WTC11 (cell line): ENCODE measurements at regions not wholly inside any gene's neighbourhood (a gene's known extent, or its start where the extent isn't known, plus 50 kb on each side); places are given as distances from the start of the nearest gene placed in this dataset.

Source experiments
- ATAC-seq: fragments of 200-7000 bp; cut with Tn5 transposase; 2 replicates; pipeline ENCODE4 v1.10.0; 2021; ENCODE audit warnings: mild to moderate bottlenecking, moderate library complexity
- CTCF ChIA-PET: fragments of 300-600 bp; sonication (Branson Sonifier 250); formaldehyde crosslinking; loops from one replicate; lab custom pipeline; 2021; ENCODE audit warnings: antibody characterized with exemption; lab: Charles Lee
- POLR2A ChIA-PET: fragments of 350-600 bp; sonication (Branson Sonifier 250); formaldehyde crosslinking; loops from one replicate; lab custom pipeline; 2021; ENCODE audit warnings: antibody characterized with exemption; lab: Charles Lee
- DNase-seq: peaks from one replicate; pipeline ENCODE4 v3.0.0; 2021; ENCODE audit warnings: low spot score
- H3K27ac Mint-ChIP-seq: 2 replicates; pipeline ENCODE4 v1.8.0; 2021; ENCODE audit warnings: mixed read lengths
- H3K27me3 Mint-ChIP-seq: 2 replicates; pipeline ENCODE4 v1.8.0; 2021; ENCODE audit warnings: low read depth, mild to moderate bottlenecking, moderate library complexity, mixed read lengths
- H3K36me3 Mint-ChIP-seq: 2 replicates; pipeline ENCODE4 v1.8.0; 2021; ENCODE audit warnings: mixed read lengths
- H3K4me1 Mint-ChIP-seq: 2 replicates; pipeline ENCODE4 v1.8.0; 2022; ENCODE audit warnings: mixed read lengths
- H3K4me3 Mint-ChIP-seq: 2 replicates; pipeline ENCODE4 v1.8.0; 2021; ENCODE audit warnings: mild to moderate bottlenecking, moderate library complexity, mixed read lengths
- H3K9me3 Mint-ChIP-seq: 2 replicates; pipeline ENCODE4 v1.8.0; 2021; ENCODE audit warnings: mixed read lengths
- ARID4B ChIP-seq: sonication (generic); formaldehyde crosslinking; IDR thresholded peaks from 2 replicates; pipeline ENCODE4 v1.8.0; 2023; ENCODE audit warnings: missing genetic modification reagents, mild to moderate bottlenecking, borderline replicate concordance
- ATF6 ChIP-seq: sonication (generic); formaldehyde crosslinking; IDR thresholded peaks from 2 replicates; pipeline ENCODE4 v1.8.1; 2023; ENCODE audit warnings: mild to moderate bottlenecking, missing genetic modification reagents
- CBFB ChIP-seq: sonication (generic); formaldehyde crosslinking; IDR thresholded peaks from 2 replicates; pipeline ENCODE4 v1.8.1; 2022; ENCODE audit warnings: mild to moderate bottlenecking, low read depth, missing genetic modification reagents
- EMX1 ChIP-seq: fragments of 250-450 bp; sonication (Bioruptor Pico); IDR thresholded peaks from 2 replicates; pipeline ENCODE4 v1.8.0; 2021; ENCODE audit warnings: mild to moderate bottlenecking
- ESRRA ChIP-seq: sonication (generic); formaldehyde crosslinking; IDR thresholded peaks from 2 replicates; pipeline ENCODE4 v1.8.1; 2022; ENCODE audit warnings: mild to moderate bottlenecking, missing genetic modification reagents, borderline replicate concordance
- ETV6 ChIP-seq: sonication (generic); formaldehyde crosslinking; IDR thresholded peaks from 2 replicates; pipeline ENCODE4 v1.8.1; 2022; ENCODE audit warnings: mild to moderate bottlenecking, missing genetic modification reagents
- FOXJ3 ChIP-seq: sonication (generic); formaldehyde crosslinking; IDR thresholded peaks from 2 replicates; pipeline ENCODE4 v1.9.0; 2021; ENCODE audit warnings: missing genetic modification reagents, mild to moderate bottlenecking, borderline replicate concordance
- FOXP4 ChIP-seq: sonication (generic); formaldehyde crosslinking; IDR thresholded peaks from 2 replicates; pipeline ENCODE4 v1.8.0; 2022; ENCODE audit warnings: mild to moderate bottlenecking, missing genetic modification reagents
- GRHL2 ChIP-seq: fragments of 250-450 bp; sonication (Bioruptor Pico); IDR thresholded peaks from 2 replicates; pipeline ENCODE4 v1.8.0; 2022; ENCODE audit warnings: mild to moderate bottlenecking, moderate library complexity; ENCODE audit not compliant: insufficient replicate concordance, severe bottlenecking
- HMGA2 ChIP-seq: fragments of 250-450 bp; sonication (Bioruptor Pico); IDR thresholded peaks from 2 replicates; pipeline ENCODE4 v1.4.0; 2021; ENCODE audit warnings: mild to moderate bottlenecking, moderate library complexity
- IRF1 ChIP-seq: sonication (generic); formaldehyde crosslinking; IDR thresholded peaks from 2 replicates; pipeline ENCODE4 v1.8.0; 2023; ENCODE audit warnings: missing genetic modification reagents
- IRF2 ChIP-seq: sonication (generic); formaldehyde crosslinking; IDR thresholded peaks from 2 replicates; pipeline ENCODE4 v1.8.0; 2022; ENCODE audit warnings: low read depth, missing genetic modification reagents, borderline replicate concordance
- JAZF1 ChIP-seq: fragments of 250-450 bp; sonication (Bioruptor Pico); IDR thresholded peaks from 2 replicates; pipeline ENCODE4 v1.9.0; 2021; ENCODE audit warnings: moderate library complexity, mild to moderate bottlenecking, inconsistent platforms
- KAT7 ChIP-seq: sonication (generic); formaldehyde crosslinking; IDR thresholded peaks from 2 replicates; pipeline ENCODE4 v1.8.1; 2023; ENCODE audit warnings: missing genetic modification reagents, mild to moderate bottlenecking, borderline replicate concordance
- NR1H2 ChIP-seq: sonication (generic); formaldehyde crosslinking; IDR thresholded peaks from 2 replicates; pipeline ENCODE4 v1.9.0; 2021; ENCODE audit warnings: mild to moderate bottlenecking, moderate library complexity, missing genetic modification reagents
- OVOL2 ChIP-seq: fragments of 250-450 bp; sonication (Bioruptor Pico); IDR thresholded peaks from 2 replicates; pipeline ENCODE4 v1.9.0; 2021; ENCODE audit warnings: mild to moderate bottlenecking, borderline replicate concordance
- TEAD1 ChIP-seq: sonication (generic); formaldehyde crosslinking; IDR thresholded peaks from 2 replicates; pipeline ENCODE4 v1.8.0; 2022; ENCODE audit warnings: mild to moderate bottlenecking, missing genetic modification reagents
- TEAD4 ChIP-seq: sonication (generic); formaldehyde crosslinking; IDR thresholded peaks from 2 replicates; pipeline ENCODE4 v1.8.0; 2022; ENCODE audit warnings: mild to moderate bottlenecking, missing genetic modification reagents
- TP53 ChIP-seq: sonication (generic); formaldehyde crosslinking; IDR thresholded peaks from 2 replicates; pipeline ENCODE4 v1.8.1; 2023; ENCODE audit warnings: mild to moderate bottlenecking, missing genetic modification reagents
- USF2 ChIP-seq: sonication (generic); formaldehyde crosslinking; IDR thresholded peaks from 2 replicates; pipeline ENCODE4 v1.8.1; 2023; ENCODE audit warnings: mild to moderate bottlenecking, missing genetic modification reagents, moderate library complexity
- ZBTB21 ChIP-seq: sonication (generic); formaldehyde crosslinking; IDR thresholded peaks from 2 replicates; pipeline ENCODE4 v1.8.1; 2023; ENCODE audit warnings: mild to moderate bottlenecking, missing genetic modification reagents, borderline replicate concordance
- ZNF232 ChIP-seq: sonication (generic); formaldehyde crosslinking; IDR thresholded peaks from 2 replicates; pipeline ENCODE4 v1.8.0; 2022; ENCODE audit warnings: mild to moderate bottlenecking, missing genetic modification reagents
- ZNF281 ChIP-seq: sonication (generic); formaldehyde crosslinking; IDR thresholded peaks from 2 replicates; pipeline ENCODE4 v1.8.0; 2023; ENCODE audit warnings: mild to moderate bottlenecking, missing genetic modification reagents

- TF ChIP-seq ARID4B (CRISPR knock-in tag) (no peak), JAZF1 (no peak), ZBTB21 (CRISPR knock-in tag) (no peak), ESRRA (CRISPR knock-in tag) (no peak), EMX1 (CRISPR knock-in tag) (no peak), FOXJ3 (CRISPR knock-in tag) (no peak), NR1H2 (no peak), FOXP4 (CRISPR knock-in tag) (no peak), USF2 (CRISPR knock-in tag) (no peak), GRHL2 (CRISPR knock-in tag) (no peak), CBFB (CRISPR knock-in tag) (no peak), HMGA2 (CRISPR knock-in tag) (no peak), ATF6 (CRISPR knock-in tag) (no peak)
These were observed 139.8 kb downstream of the TMEM161B start (continued) for GRCh38 chr5:88128813-88129212.

GRCh38 chr5:88119535-88120125, 149.0 kb downstream of the TMEM161B start:
- ChIA-PET POLR2A (no interaction called here), CTCF (no interaction called here)
- ATAC-seq (no peak), DNase-seq (no peak)
- H3K9me3 Mint-ChIP-seq: peaks cover 17% of the 10 kb centered on the region
- 0 out of 2 replicates have a peak, but pooled peaks cover 2% of the 10 kb centered on the region for H3K27me3 Mint-ChIP-seq
- H3K4me1 Mint-ChIP-seq: no peaks in the 10 kb centered on the region
- H3K36me3 Mint-ChIP-seq: no peaks in the 10 kb centered on the region
- H3K4me3 Mint-ChIP-seq: no peak overlapping the region
- no peak overlapping the region for H3K27ac Mint-ChIP-seq
- TF ChIP-seq TEAD4 (CRISPR knock-in tag): no peak
- no peak for TF ChIP-seq ZBTB21 (CRISPR knock-in tag)
- no peak for TF ChIP-seq ZNF281 (CRISPR knock-in tag)
- TF ChIP-seq TP53 (CRISPR knock-in tag): no peak
- TF ChIP-seq JAZF1: no peak
- no peak for TF ChIP-seq ZNF232 (CRISPR knock-in tag)
- no peak for TF ChIP-seq IRF1 (CRISPR knock-in tag)
- no peak for TF ChIP-seq KAT7 (CRISPR knock-in tag)
- no peak for TF ChIP-seq IRF2 (CRISPR knock-in tag)
- TF ChIP-seq ETV6: no peak
- TF ChIP-seq TEAD1 (CRISPR knock-in tag): no peak
- no peak for TF ChIP-seq OVOL2 (CRISPR knock-in tag)
